ENCODE measurements at regions not wholly inside any gene's neighbourhood (a gene's known extent, or its start where the extent isn't known, plus 50 kb on each side); places are given as distances from the start of the nearest gene placed in this dataset.

GRCh38 chr7:10022480-10022879 is 951.2 kb upstream of the PHF14 start:
- Mint-ChIP-seq H3K27me3 (ENCODE audit: insufficient read depth) (no peaks in the 10 kb centered on the region), H3K27ac (no peak overlapping the region), H3K4me1 (no peaks in the 10 kb centered on the region), H3K36me3 (ENCODE audit: low read depth) (no peaks in the 10 kb centered on the region), H3K9me3 (no peaks in the 10 kb centered on the region), H3K4me3 (no peak overlapping the region)
- DNase-seq = no peak
- no peak overlapping the region for H3K4me3 ChIP-seq (ENCODE audit: low read length)
- no peaks in the 10 kb centered on the region for H3K9me3 ChIP-seq (ENCODE audit: control insufficient read depth, low read length)
- no peaks in the 10 kb centered on the region for H3K27me3 ChIP-seq (ENCODE audit: control insufficient read depth, insufficient read depth, low read length, poor library complexity, severe bottlenecking)
- no peak overlapping the region for H3K9ac ChIP-seq (ENCODE audit: extremely low read depth, low read length, poor library complexity, severe bottlenecking)
- 88% methylated on average over 1 of the region's 3 CpGs; no CpG with 5 or more reads in 1 of the 2 experiments for WGBS, 2 experiments (ENCODE audit: insufficient coverage in 1 of 2, insufficient read length in 1 of 2)
- H3K4me1 ChIP-seq (ENCODE audit: control insufficient read depth, insufficient read depth, low read length) = no peaks in the 10 kb centered on the region
- no peak for TF ChIP-seq CTCF (conservative IDR thresholded peaks at IDR 0.05)
- H3K36me3 ChIP-seq (ENCODE audit: control insufficient read depth, insufficient read depth, low read length) = no peaks in the 10 kb centered on the region
- no peak overlapping the region for H3K27ac ChIP-seq (ENCODE audit: low read depth, low read length)

DNA sequence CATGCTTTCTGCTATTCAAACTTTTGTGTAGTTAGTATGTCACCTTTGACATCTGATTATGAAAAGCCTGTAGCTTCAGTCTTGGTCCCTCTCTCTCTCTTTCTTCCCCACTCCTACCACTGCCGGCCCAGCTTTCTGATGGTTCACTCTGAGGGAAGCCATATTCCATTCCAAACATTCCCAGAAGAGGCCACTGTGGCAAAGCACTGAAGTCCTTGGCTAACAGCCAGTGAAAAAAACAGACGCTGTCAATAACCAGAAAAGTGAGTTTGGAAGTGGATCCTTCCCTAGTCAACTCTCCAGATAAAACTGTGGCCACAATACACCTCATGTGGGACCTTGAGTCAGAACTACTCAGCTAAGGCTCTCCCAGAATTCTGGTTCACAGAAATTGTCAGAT is 950.7 kb upstream of the PHF14 start:
- Mint-ChIP-seq H3K9me3 (no peaks in the 10 kb centered on the region), H3K36me3 (ENCODE audit: low read depth) (no peaks in the 10 kb centered on the region), H3K4me1 (no peaks in the 10 kb centered on the region), H3K4me3 (no peak overlapping the region), H3K27ac (no peak overlapping the region), H3K27me3 (ENCODE audit: insufficient read depth) (no peaks in the 10 kb centered on the region)
- 51% methylated on average over 2 of the region's 2 CpGs; no CpG with 5 or more reads in 1 of the 2 experiments for WGBS, 2 experiments (ENCODE audit: insufficient coverage in 1 of 2, insufficient read length in 1 of 2)
- Histone ChIP-seq H3K27me3 (ENCODE audit: control insufficient read depth, insufficient read depth, low read length, poor library complexity, severe bottlenecking) (no peaks in the 10 kb centered on the region), H3K4me1 (ENCODE audit: control insufficient read depth, insufficient read depth, low read length) (no peaks in the 10 kb centered on the region), H3K27ac (ENCODE audit: low read depth, low read length) (no peak overlapping the region), H3K36me3 (ENCODE audit: control insufficient read depth, insufficient read depth, low read length) (no peaks in the 10 kb centered on the region), H3K4me3 (ENCODE audit: low read length) (no peak overlapping the region), H3K9me3 (ENCODE audit: control insufficient read depth, low read length) (no peaks in the 10 kb centered on the region), H3K9ac (ENCODE audit: extremely low read depth, low read length, poor library complexity, severe bottlenecking) (no peak overlapping the region)
- DNase-seq = peak; percentile 74
- TF ChIP-seq CTCF (conservative IDR thresholded peaks at IDR 0.05) = peak; percentile 71

GRCh38 chr7:10034843-10035556 is 938.7 kb upstream of the PHF14 start:
- H3K27me3 ChIP-seq (ENCODE audit: control insufficient read depth, insufficient read depth, low read length, poor library complexity, severe bottlenecking) = no peaks in the 10 kb centered on the region
- no peaks in the 10 kb centered on the region for H3K9me3 Mint-ChIP-seq
- no peaks in the 10 kb centered on the region for H3K27me3 Mint-ChIP-seq (ENCODE audit: insufficient read depth)
- DNase-seq = no peak
- no peaks in the 10 kb centered on the region for H3K36me3 Mint-ChIP-seq (ENCODE audit: low read depth)
- no peaks in the 10 kb centered on the region for H3K9me3 ChIP-seq (ENCODE audit: control insufficient read depth, low read length)
- WGBS, 2 experiments (ENCODE audit: insufficient coverage in 1 of 2, insufficient read length in 1 of 2) = 87 to 92% methylated on average over 4 to 5 of the region's 5 CpGs
- H3K27ac Mint-ChIP-seq = no peak overlapping the region
- H3K4me1 ChIP-seq (ENCODE audit: control insufficient read depth, insufficient read depth, low read length) = no peaks in the 10 kb centered on the region
- H3K4me3 ChIP-seq (ENCODE audit: low read length) = no peak overlapping the region
- no peak overlapping the region for H3K9ac ChIP-seq (ENCODE audit: extremely low read depth, low read length, poor library complexity, severe bottlenecking)
- no peak overlapping the region for H3K4me3 Mint-ChIP-seq
- no peaks in the 10 kb centered on the region for H3K36me3 ChIP-seq (ENCODE audit: control insufficient read depth, insufficient read depth, low read length)
- H3K4me1 Mint-ChIP-seq = no peaks in the 10 kb centered on the region
- no peak for TF ChIP-seq CTCF (conservative IDR thresholded peaks at IDR 0.05)
- no peak overlapping the region for H3K27ac ChIP-seq (ENCODE audit: low read depth, low read length)
